Right atrium auricular region (tissue), 2 donors: ENCODE measurements at regions not wholly inside any gene's neighbourhood (a gene's known extent, or its start where the extent isn't known, plus 50 kb on each side); places are given as distances from the start of the nearest gene placed in this dataset.

Experiments
- DNase-seq: peaks from one replicate; pipeline ENCODE4 v3.0.0-alpha.2; 2019; ENCODE audit warnings: low spot score
- H3K27ac ChIP-seq, 2 donors: fragments of 200-600 bp; sonication (generic); 1 replicate in 1 of 2; 2 replicates in 1 of 2; pipeline ENCODE4 v1.5.1; 2016 to 2019
- H3K27me3 ChIP-seq, 2 donors: fragments of 200-600 bp; sonication (generic); one replicate each; pipeline versions ENCODE4 v1.5.1 to v1.6.0; 2017 to 2019
- H3K36me3 ChIP-seq: fragments of 200-600 bp; sonication (generic); one replicate; pipeline ENCODE4 v1.5.1; 2016
- H3K4me1 ChIP-seq, 2 donors: fragments of 200-600 bp; sonication (generic); one replicate each; pipeline versions ENCODE4 v1.5.1 to v1.6.0; 2017 to 2019
- H3K4me3 ChIP-seq, 2 donors: fragments of 200-600 bp; sonication (generic); 1 replicate in 1 of 2; 2 replicates in 1 of 2; pipeline ENCODE4 v1.5.1; 2017 to 2019; ENCODE audit warnings: mild to moderate bottlenecking in 1 of 2, moderate library complexity in 1 of 2
- H3K9me3 ChIP-seq, 2 donors: fragments of 200-600 bp; sonication (generic); one replicate each; pipeline ENCODE4 v1.5.1; 2019
- CTCF ChIP-seq, 2 donors: fragments of 200-600 bp; sonication (generic); IDR thresholded peaks; one replicate each; pipeline ENCODE4 v1.5.1; 2019; ENCODE audit warnings: antibody characterized with exemption in 2 of 2

GRCh38 chr4:186787536-186787935 is 63.9 kb upstream of the FAT1 start:
- Histone ChIP-seq H3K4me3 (no peak overlapping the region), H3K4me1 (no peaks in the 10 kb centered on the region), H3K27ac (no peak overlapping the region), H3K9me3 (no peaks in the 10 kb centered on the region), H3K27me3 (no peaks in the 10 kb centered on the region), H3K36me3 (no peaks in the 10 kb centered on the region)
- TF ChIP-seq CTCF (IDR thresholded peaks at IDR 0.05): no peak
- DNase-seq: no peak

GRCh38 chr4:186789651-186790050 is 66.0 kb upstream of the FAT1 start:
- Histone ChIP-seq H3K4me3 (no peak overlapping the region), H3K36me3 (no peaks in the 10 kb centered on the region), H3K9me3 (no peaks in the 10 kb centered on the region), H3K4me1 (no peaks in the 10 kb centered on the region), H3K27ac (no peak overlapping the region), H3K27me3 (no peaks in the 10 kb centered on the region)
- TF ChIP-seq CTCF (IDR thresholded peaks at IDR 0.05): no peak
- DNase-seq: no peak

GRCh38 chr4:186790630-186791029 is 67.0 kb upstream of the FAT1 start:
- Histone ChIP-seq H3K4me3 (no peak overlapping the region), H3K9me3 (no peaks in the 10 kb centered on the region), H3K4me1 (no peaks in the 10 kb centered on the region), H3K27me3 (no peaks in the 10 kb centered on the region), H3K27ac (no peak overlapping the region), H3K36me3 (no peaks in the 10 kb centered on the region)
- no peak for TF ChIP-seq CTCF (IDR thresholded peaks at IDR 0.05)
- DNase-seq: no peak

- Histone ChIP-seq H3K27me3 (no peaks in the 10 kb centered on the region), H3K36me3 (no peaks in the 10 kb centered on the region), H3K27ac (no peak overlapping the region), H3K4me1 (no peaks in the 10 kb centered on the region), H3K4me3 (no peak overlapping the region), H3K9me3 (no peaks in the 10 kb centered on the region)
- TF ChIP-seq CTCF (IDR thresholded peaks at IDR 0.05): no peak
- no peak for DNase-seq
Observed at GRCh38 chr4:186792728-186793366, 69.2 kb upstream of the FAT1 start.

- no peak for DNase-seq
- Histone ChIP-seq H3K27ac (no peak overlapping the region), H3K4me1 (no peaks in the 10 kb centered on the region), H3K27me3 (no peaks in the 10 kb centered on the region), H3K36me3 (no peaks in the 10 kb centered on the region), H3K9me3 (no peaks in the 10 kb centered on the region), H3K4me3 (no peak overlapping the region)
- TF ChIP-seq CTCF (IDR thresholded peaks at IDR 0.05): no peak
Observed at GRCh38 chr4:186798951-186799659, 75.4 kb upstream of the FAT1 start.
